Retinal pigment epithelial cell (primary cell): ENCODE measurements at regions not wholly inside any gene's neighbourhood (a gene's known extent, or its start where the extent isn't known, plus 50 kb on each side); places are given as distances from the start of the nearest gene placed in this dataset.

Experiments used
- DNase-seq: peaks from one replicate; pipeline ENCODE4 v3.0.0-alpha.2; 2010; ENCODE audit warnings: low read depth
- H3K4me3 ChIP-seq: 2 replicates; pipeline ENCODE4 v1.5.1; 2011; ENCODE audit warnings: mild to moderate bottlenecking, low read length, control low read depth, moderate library complexity
- TF ChIP-seq, protein P1 (sequence below): conservative IDR thresholded peaks from 2 replicates; pipeline ENCODE4 v1.5.1; 2011; ENCODE audit warnings: low read depth, low read length, control low read depth, inconsistent platforms

DNA sequence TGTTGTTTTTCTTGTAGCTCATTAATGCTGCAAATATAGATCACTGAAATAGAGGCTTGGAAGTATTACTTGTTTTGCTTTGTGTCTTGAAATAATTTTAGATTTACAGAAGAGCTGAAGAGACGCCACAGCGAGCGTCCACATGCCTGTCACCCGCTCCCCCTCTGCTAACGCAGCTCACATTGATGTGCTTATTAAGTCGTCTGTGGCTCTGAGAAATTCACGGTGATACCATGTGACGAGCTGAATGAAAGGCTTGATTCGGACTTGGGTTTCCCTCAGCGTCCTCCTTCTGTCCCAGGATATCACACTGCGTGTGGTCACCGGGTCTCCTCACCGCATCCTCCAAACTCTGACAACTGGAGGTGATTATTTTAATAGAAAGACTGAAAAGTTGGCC lies 365.4 kb downstream of the BRD1 start:
- no peak overlapping the region for H3K4me3 ChIP-seq

DNA sequence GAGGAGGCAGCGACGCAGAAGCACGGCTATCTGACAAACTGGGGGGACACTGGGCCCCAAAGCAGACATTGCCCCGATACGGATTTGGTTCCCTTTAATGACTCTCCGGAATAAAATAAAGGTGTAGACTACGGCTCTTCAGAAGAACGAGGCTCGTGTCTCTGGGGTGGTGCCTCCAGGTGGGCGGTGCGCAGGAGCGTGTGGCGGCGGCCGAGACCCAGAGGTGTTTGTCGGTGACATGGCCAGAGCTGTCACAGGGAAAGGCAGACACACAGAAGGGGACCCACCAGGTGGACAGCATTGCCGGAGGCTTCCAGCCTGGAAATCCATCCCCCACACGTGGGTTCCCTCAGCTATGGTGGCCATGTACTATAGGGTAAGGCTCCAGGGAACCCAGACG lies 366.0 kb downstream of the BRD1 start:
- no peak for DNase-seq
- no peak overlapping the region for H3K4me3 ChIP-seq
- TF ChIP-seq, protein P1, sequence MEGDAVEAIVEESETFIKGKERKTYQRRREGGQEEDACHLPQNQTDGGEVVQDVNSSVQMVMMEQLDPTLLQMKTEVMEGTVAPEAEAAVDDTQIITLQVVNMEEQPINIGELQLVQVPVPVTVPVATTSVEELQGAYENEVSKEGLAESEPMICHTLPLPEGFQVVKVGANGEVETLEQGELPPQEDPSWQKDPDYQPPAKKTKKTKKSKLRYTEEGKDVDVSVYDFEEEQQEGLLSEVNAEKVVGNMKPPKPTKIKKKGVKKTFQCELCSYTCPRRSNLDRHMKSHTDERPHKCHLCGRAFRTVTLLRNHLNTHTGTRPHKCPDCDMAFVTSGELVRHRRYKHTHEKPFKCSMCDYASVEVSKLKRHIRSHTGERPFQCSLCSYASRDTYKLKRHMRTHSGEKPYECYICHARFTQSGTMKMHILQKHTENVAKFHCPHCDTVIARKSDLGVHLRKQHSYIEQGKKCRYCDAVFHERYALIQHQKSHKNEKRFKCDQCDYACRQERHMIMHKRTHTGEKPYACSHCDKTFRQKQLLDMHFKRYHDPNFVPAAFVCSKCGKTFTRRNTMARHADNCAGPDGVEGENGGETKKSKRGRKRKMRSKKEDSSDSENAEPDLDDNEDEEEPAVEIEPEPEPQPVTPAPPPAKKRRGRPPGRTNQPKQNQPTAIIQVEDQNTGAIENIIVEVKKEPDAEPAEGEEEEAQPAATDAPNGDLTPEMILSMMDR = no peak

More for the DNA sequence above, 365.4 kb downstream of the BRD1 start:
- no peak for DNase-seq
- TF ChIP-seq, protein P1 = no peak

DNA sequence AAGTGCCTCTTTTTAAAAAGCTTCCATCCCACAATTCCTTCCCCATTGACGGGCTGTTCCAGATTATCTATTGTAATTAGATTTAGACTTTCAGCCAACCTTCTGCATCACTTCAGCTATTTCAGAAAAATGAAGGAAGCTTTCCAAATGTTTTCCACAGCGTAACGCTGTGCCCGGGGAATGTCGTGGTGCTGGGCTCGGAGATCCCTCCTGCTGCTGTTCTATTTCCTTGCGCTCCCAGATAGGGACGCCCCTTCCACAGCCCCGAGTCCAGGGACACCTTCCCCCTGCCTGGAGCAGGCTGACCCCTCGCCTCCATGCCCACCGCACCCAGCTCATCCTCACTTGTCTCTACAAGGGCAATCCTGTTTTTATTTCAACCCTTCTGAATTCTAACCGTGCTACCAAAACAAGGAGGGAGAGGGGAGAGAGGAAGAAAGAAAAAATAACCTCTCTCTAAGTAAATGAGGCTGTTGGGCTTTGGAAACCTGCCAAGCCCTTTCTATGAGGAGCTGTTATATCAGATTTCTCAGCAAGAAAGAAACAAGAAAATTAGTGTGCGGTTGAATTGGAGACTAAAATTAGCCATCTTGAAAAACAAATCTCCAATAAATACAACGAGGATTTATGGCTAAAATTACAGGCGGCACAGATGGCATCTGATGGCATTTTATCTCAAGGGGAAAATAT lies 366.9 kb downstream of the BRD1 start:
- no peak overlapping the region for H3K4me3 ChIP-seq
- no peak for DNase-seq
- TF ChIP-seq, protein P1 = no peak

DNA sequence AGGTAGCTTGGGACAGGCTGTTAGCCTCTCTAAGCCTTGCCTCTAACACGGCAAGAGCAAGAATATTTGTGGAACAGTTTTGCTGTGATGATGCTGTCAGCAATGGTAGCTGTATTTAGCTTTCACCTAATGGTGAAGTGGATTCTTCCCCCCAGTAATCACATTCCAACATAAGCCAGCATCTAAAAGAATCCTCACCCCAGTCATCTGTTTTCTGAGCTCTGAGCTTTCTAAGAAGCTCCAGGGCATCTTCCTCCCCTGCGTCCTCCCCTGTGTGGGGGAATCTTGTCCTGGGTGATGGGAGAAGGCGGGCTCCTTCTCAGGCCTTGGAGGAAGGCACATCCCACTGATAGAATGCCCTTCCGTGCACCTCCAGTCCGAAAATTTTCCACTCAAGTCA lies 367.6 kb downstream of the BRD1 start:
- H3K4me3 ChIP-seq = no peak overlapping the region
- TF ChIP-seq, protein P1 = no peak
- no peak for DNase-seq

DNA sequence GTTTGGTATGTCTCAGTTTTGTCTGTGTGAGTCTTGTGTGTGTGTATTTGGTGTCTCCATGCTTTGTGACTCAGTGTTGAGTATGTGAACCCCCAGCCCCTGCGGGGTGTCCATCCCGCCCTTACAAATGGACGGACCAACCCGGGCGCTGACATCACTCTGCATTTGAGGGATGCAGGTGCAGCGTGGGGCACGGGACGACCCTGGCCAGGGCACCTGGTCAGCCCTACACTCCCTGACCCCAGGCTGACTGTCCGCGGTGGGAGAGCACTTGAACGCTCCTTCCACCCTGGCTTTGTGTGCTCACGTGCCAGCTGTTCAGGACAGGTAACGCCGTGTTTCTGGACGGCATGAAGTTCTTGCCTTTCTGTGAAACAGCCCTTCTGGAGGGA lies 369.0 kb downstream of the BRD1 start:
- no peak overlapping the region for H3K4me3 ChIP-seq
- no peak for DNase-seq
- TF ChIP-seq, protein P1 = no peak

DNA sequence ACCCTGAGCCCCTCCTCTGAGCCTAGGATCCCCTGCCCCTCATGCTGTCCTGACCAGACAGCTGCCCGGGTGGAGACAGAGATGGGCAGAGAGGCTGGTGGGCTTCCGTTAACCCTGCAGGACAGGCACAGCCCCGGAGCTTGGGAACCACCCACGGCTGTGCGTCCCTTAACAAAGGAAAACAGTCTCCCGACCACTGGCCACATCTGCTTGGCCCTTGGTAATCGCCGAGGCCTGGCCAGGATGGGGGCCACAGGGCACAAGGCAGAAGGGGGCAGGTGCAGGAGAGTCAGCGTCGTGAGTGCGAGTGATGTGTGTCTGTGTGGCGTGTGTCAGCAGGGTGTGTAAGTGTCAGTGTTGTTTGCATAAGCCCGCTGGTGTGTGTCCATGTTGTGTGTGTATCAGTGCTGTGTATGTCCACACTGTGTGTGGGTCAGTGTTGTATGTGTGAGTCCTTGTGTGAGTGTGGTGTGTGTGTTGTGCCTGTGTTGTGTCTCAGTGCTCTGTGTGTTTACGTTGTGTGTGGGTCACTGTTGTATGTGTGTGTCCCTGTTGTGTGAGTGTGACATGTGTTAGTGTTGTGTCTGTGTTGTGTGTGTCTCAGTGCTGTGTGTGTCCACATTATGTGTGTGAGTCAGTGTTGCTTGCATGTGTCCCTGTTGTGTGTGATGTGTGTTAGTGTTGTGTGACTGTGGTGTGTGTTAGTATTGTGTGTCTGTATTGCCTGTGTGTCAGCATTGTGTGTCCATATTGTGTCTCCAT lies 369.5 kb downstream of the BRD1 start:
- no peak for DNase-seq
- no peak overlapping the region for H3K4me3 ChIP-seq
- TF ChIP-seq, protein P1 = no peak

DNA sequence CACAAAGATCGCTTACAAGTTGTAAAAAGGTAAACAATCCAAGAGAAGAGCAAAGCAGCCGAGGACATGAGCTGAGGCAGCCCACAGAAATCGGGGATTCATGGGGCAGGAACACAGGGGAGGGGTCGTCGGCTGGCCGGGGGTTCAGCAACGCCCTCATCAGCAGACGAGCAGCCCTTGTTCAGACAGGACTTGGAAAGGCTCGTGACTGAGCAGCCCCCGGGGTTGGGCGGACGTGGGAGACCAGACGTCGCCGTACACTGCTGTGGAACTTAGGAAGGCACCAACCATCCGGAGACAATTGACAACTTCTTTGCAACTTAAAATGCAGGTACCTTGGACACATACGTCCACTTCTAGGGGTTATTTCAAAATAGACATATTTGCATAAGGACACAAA lies 370.5 kb downstream of the BRD1 start:
- no peak for DNase-seq
- H3K4me3 ChIP-seq = no peak overlapping the region

More for the DNA sequence above, 370.5 kb downstream of the BRD1 start:
- TF ChIP-seq, protein P1 = no peak
